ENCODE measurements at regions not wholly inside any gene's neighbourhood (a gene's known extent, or its start where the extent isn't known, plus 50 kb on each side); places are given as distances from the start of the nearest gene placed in this dataset.
"Not testable (repeated sequence)": the region's sequence is repeated elsewhere in the genome, so short reads cannot be mapped to it uniquely, and the experiment has no call there.

GRCh38 chr19:33870298-33870932 is 73.7 kb downstream of the KCTD15 start:
- POLR2A ChIA-PET: interaction anchor here (1.9 kb wide), 1 partner anchor 36 kb away, joined by 7 read pairs; no protein-coding TSS in a partner anchor
- not testable (repeated sequence) for H3K4me3 Mint-ChIP-seq; DNase-seq (ENCODE audit: low spot score); H3K36me3 Mint-ChIP-seq; H3K27ac Mint-ChIP-seq; H3K27me3 Mint-ChIP-seq (ENCODE audit: low read depth); ATAC-seq; H3K9me3 Mint-ChIP-seq
- CTCF ChIA-PET: interaction anchor here (2.5 kb wide), 1 partner anchor 92 kb away, joined by 6 read pairs; no protein-coding TSS in a partner anchor
- peaks cover 20% of the 10 kb centered on the region for H3K4me1 Mint-ChIP-seq

GRCh38 chr19:33871605-33872004 is 74.9 kb downstream of the KCTD15 start:
- DNase-seq (ENCODE audit: low spot score) (no peak), ATAC-seq (no peak)
- H3K27ac Mint-ChIP-seq: no peak overlapping the region
- H3K36me3 Mint-ChIP-seq: no peaks in the 10 kb centered on the region
- H3K27me3 Mint-ChIP-seq (ENCODE audit: low read depth): no peaks in the 10 kb centered on the region
- no peak overlapping the region for H3K4me3 Mint-ChIP-seq
- TF ChIP-seq ZNF121 (CRISPR knock-in tag; IDR thresholded peaks at IDR 0.05): no peak
- no peak for TF ChIP-seq ZNF532 (CRISPR knock-in tag; IDR thresholded peaks at IDR 0.05; ENCODE audit: borderline replicate concordance)
- no peak for TF ChIP-seq FOXP4 (CRISPR knock-in tag; IDR thresholded peaks at IDR 0.05)
- TF ChIP-seq E2F1 (CRISPR knock-in tag; IDR thresholded peaks at IDR 0.05): no peak
- TF ChIP-seq ARID4B (CRISPR knock-in tag; IDR thresholded peaks at IDR 0.05; ENCODE audit: borderline replicate concordance): no peak
- POLR2A ChIA-PET: no interaction called here
- CTCF ChIA-PET: no interaction called here
- H3K9me3 Mint-ChIP-seq: no peaks in the 10 kb centered on the region
- H3K4me1 Mint-ChIP-seq: peaks cover 23% of the 10 kb centered on the region

- CTCF ChIA-PET: no interaction called here
- Mint-ChIP-seq H3K27me3 (ENCODE audit: low read depth) (no peaks in the 10 kb centered on the region), H3K4me1 (peaks cover 25% of the 10 kb centered on the region), H3K36me3 (no peaks in the 10 kb centered on the region), H3K27ac (no peak overlapping the region), H3K4me3 (no peak overlapping the region), H3K9me3 (no peaks in the 10 kb centered on the region)
- POLR2A ChIA-PET: no interaction called here
- ATAC-seq (no peak), DNase-seq (ENCODE audit: low spot score) (no peak)
- TF ChIP-seq RELA (CRISPR knock-in tag; IDR thresholded peaks at IDR 0.05; ENCODE audit: borderline replicate concordance) (no peak), ZBTB43 (CRISPR knock-in tag; IDR thresholded peaks at IDR 0.05) (no peak), ZNF219 (CRISPR knock-in tag; IDR thresholded peaks at IDR 0.05; ENCODE audit: borderline replicate concordance) (no peak), ELF4 (CRISPR knock-in tag; IDR thresholded peaks at IDR 0.05; ENCODE audit: low read depth) (no peak), ZNF425 (CRISPR knock-in tag; conservative IDR thresholded peaks at IDR 0.05) (no peak), TEAD4 (CRISPR knock-in tag; IDR thresholded peaks at IDR 0.05) (no peak), ATF3 (CRISPR knock-in tag; conservative IDR thresholded peaks at IDR 0.05) (no peak), NFATC4 (CRISPR knock-in tag; IDR thresholded peaks at IDR 0.05) (no peak)
These were observed 76.0 kb downstream of the KCTD15 start for GRCh38 chr19:33872445-33873320.
